HUES48 (cell line): ENCODE measurements at regions not wholly inside any gene's neighbourhood (a gene's known extent, or its start where the extent isn't known, plus 50 kb on each side); places are given as distances from the start of the nearest gene placed in this dataset.
"Not testable (repeated sequence)": the region's sequence is repeated elsewhere in the genome, so short reads cannot be mapped to it uniquely, and the experiment has no call there.

Source experiments
- H3K27ac ChIP-seq: one replicate; pipeline ENCODE4 v1.7.0; 2013; ENCODE audit warnings: low read depth, low read length, inconsistent platforms
- H3K27me3 ChIP-seq: 2 replicates; pipeline ENCODE4 v1.6.1; 2013; ENCODE audit warnings: mild to moderate bottlenecking, low read length; ENCODE audit not compliant: control insufficient read depth, insufficient read depth
- H3K36me3 ChIP-seq: 2 replicates; pipeline ENCODE4 v1.6.1; 2013; ENCODE audit warnings: low read length; ENCODE audit not compliant: control insufficient read depth, insufficient read depth
- H3K4me1 ChIP-seq: 2 replicates; pipeline ENCODE4 v1.6.1; 2013; ENCODE audit warnings: mild to moderate bottlenecking, low read length; ENCODE audit not compliant: control insufficient read depth, insufficient read depth
- H3K4me3 ChIP-seq: 2 replicates; pipeline ENCODE4 v1.5.1; 2013; ENCODE audit warnings: mild to moderate bottlenecking, low read depth, low read length
- H3K9ac ChIP-seq: 2 replicates; pipeline ENCODE4 v1.6.1; 2013; ENCODE audit warnings: mild to moderate bottlenecking, low read depth, low read length, moderate library complexity
- H3K9me3 ChIP-seq: 2 replicates; pipeline ENCODE4 v1.6.1; 2013; ENCODE audit warnings: low read length; ENCODE audit not compliant: control insufficient read depth, insufficient read depth

GRCh38 chr2:195442458-195443175 lies 214.4 kb upstream of the SLC39A10 start:
- Histone ChIP-seq H3K27me3 (no peaks in the 10 kb centered on the region), H3K9me3 (no peaks in the 10 kb centered on the region), H3K9ac (no peak overlapping the region), H3K4me1 (no peaks in the 10 kb centered on the region), H3K36me3 (no peaks in the 10 kb centered on the region), H3K4me3 (no peak overlapping the region), H3K27ac (no peak overlapping the region)

GRCh38 chr2:195438692-195439091 lies 218.3 kb upstream of the SLC39A10 start:
- H3K4me3 ChIP-seq: no peak overlapping the region
- H3K9me3 ChIP-seq: 0 out of 2 replicates have a peak, but pooled peaks cover 6% of the 10 kb centered on the region
- no peaks in the 10 kb centered on the region for H3K27me3 ChIP-seq
- H3K9ac ChIP-seq: no peak overlapping the region
- H3K27ac ChIP-seq: no peak overlapping the region
- H3K36me3 ChIP-seq: no peaks in the 10 kb centered on the region; the same call in 1 of the 2 replicates
- no peaks in the 10 kb centered on the region for H3K4me1 ChIP-seq

GRCh38 chr2:195437521-195437920 lies 219.5 kb upstream of the SLC39A10 start:
- no peak overlapping the region for H3K9ac ChIP-seq
- 0 out of 2 replicates have a peak, but pooled peaks cover 6% of the 10 kb centered on the region for H3K9me3 ChIP-seq
- no peaks in the 10 kb centered on the region; the same call in 1 of the 2 replicates for H3K36me3 ChIP-seq
- H3K27ac ChIP-seq: no peak overlapping the region
- H3K27me3 ChIP-seq: no peaks in the 10 kb centered on the region
- H3K4me3 ChIP-seq: no peak overlapping the region
- H3K4me1 ChIP-seq: no peaks in the 10 kb centered on the region

GRCh38 chr2:195434346-195434745 lies 222.7 kb upstream of the SLC39A10 start:
- H3K27me3 ChIP-seq: no peaks in the 10 kb centered on the region
- no peak overlapping the region for H3K9ac ChIP-seq
- H3K27ac ChIP-seq: no peak overlapping the region
- 0 out of 2 replicates have a peak, but pooled peaks cover 6% of the 10 kb centered on the region for H3K9me3 ChIP-seq
- no peaks in the 10 kb centered on the region; the same call in 1 of the 2 replicates for H3K36me3 ChIP-seq
- H3K4me3 ChIP-seq: no peak overlapping the region
- H3K4me1 ChIP-seq: no peaks in the 10 kb centered on the region

- H3K27ac ChIP-seq, H3K4me3 ChIP-seq, H3K9me3 ChIP-seq, H3K36me3 ChIP-seq, H3K4me1 ChIP-seq, H3K9ac ChIP-seq, H3K27me3 ChIP-seq: not testable (repeated sequence)
These were observed 223.3 kb upstream of the SLC39A10 start for GRCh38 chr2:195433729-195434128.

- no peak overlapping the region for H3K27ac ChIP-seq
- H3K4me1 ChIP-seq: peaks cover 7% of the 10 kb centered on the region
- H3K27me3 ChIP-seq: no peaks in the 10 kb centered on the region
- H3K9ac ChIP-seq: no peak overlapping the region
- no peaks in the 10 kb centered on the region for H3K9me3 ChIP-seq
- no peaks in the 10 kb centered on the region for H3K36me3 ChIP-seq
- H3K4me3 ChIP-seq: no peak overlapping the region
These were observed 228.4 kb upstream of the SLC39A10 start for GRCh38 chr2:195428673-195429072.

GRCh38 chr2:195425328-195425727 lies 231.7 kb upstream of the SLC39A10 start:
- Histone ChIP-seq H3K4me3 (no peak overlapping the region), H3K27me3 (no peaks in the 10 kb centered on the region), H3K4me1 (peaks cover 7% of the 10 kb centered on the region), H3K9ac (no peak overlapping the region), H3K36me3 (no peaks in the 10 kb centered on the region), H3K9me3 (no peaks in the 10 kb centered on the region), H3K27ac (no peak overlapping the region)

- Histone ChIP-seq H3K4me3 (no peak overlapping the region), H3K9me3 (no peaks in the 10 kb centered on the region), H3K4me1 (no peaks in the 10 kb centered on the region), H3K27ac (no peak overlapping the region), H3K36me3 (no peaks in the 10 kb centered on the region), H3K9ac (no peak overlapping the region), H3K27me3 (no peaks in the 10 kb centered on the region)
These were observed 238.0 kb upstream of the SLC39A10 start for GRCh38 chr2:195419033-195419432.

- Histone ChIP-seq H3K27me3 (no peaks in the 10 kb centered on the region), H3K4me3 (no peak overlapping the region), H3K36me3 (no peaks in the 10 kb centered on the region), H3K4me1 (peaks cover 19% of the 10 kb centered on the region), H3K9ac (no peak overlapping the region), H3K27ac (no peak overlapping the region), H3K9me3 (no peaks in the 10 kb centered on the region)
These were observed 242.4 kb upstream of the SLC39A10 start for GRCh38 chr2:195414537-195415100.

GRCh38 chr2:195413944-195414343 lies 243.1 kb upstream of the SLC39A10 start:
- Histone ChIP-seq H3K27ac (no peak overlapping the region), H3K27me3 (no peaks in the 10 kb centered on the region), H3K36me3 (no peaks in the 10 kb centered on the region)

GRCh38 chr2:195413422-195413821 lies 243.6 kb upstream of the SLC39A10 start:
- Histone ChIP-seq H3K9me3 (no peaks in the 10 kb centered on the region), H3K27me3 (no peaks in the 10 kb centered on the region), H3K27ac (no peak overlapping the region), H3K9ac (no peak overlapping the region), H3K4me1 (peaks cover 19% of the 10 kb centered on the region), H3K36me3 (no peaks in the 10 kb centered on the region), H3K4me3 (no peak overlapping the region)

More at GRCh38 chr2:195413944-195414343, 243.1 kb upstream of the SLC39A10 start:
- H3K4me3 ChIP-seq: no peak overlapping the region
- H3K9ac ChIP-seq: no peak overlapping the region
- H3K9me3 ChIP-seq: no peaks in the 10 kb centered on the region
- peaks cover 19% of the 10 kb centered on the region for H3K4me1 ChIP-seq
